ENCODE measurements at regions not wholly inside any gene's neighbourhood (a gene's known extent, or its start where the extent isn't known, plus 50 kb on each side); places are given as distances from the start of the nearest gene placed in this dataset.

DNA sequence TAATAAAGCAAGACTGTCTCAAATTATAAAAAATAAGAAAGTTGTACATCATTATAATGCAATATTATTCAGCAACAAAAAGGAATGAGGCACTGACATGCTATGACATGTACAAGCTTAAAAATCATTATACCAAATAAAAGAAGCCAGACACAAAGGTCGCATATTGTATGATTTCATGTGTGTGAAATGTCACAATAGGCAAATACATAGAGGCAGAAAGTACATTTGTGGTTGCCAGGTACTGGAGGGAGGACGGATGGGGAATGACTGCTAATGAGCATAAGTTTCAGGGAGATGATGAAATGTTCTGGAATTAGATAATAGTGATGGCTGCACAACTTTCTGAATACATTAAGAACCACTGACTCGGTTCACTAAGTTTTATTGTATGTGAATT lies 73.6 kb upstream of the NBPF3 start:
- Mint-ChIP-seq H3K4me1 (no peaks in the 10 kb centered on the region), H3K9me3 (no peaks in the 10 kb centered on the region), H3K27ac (no peak overlapping the region), H3K27me3 (ENCODE audit: insufficient read depth) (no peaks in the 10 kb centered on the region), H3K36me3 (ENCODE audit: low read depth) (no peaks in the 10 kb centered on the region), H3K4me3 (no peak overlapping the region)
- Histone ChIP-seq H3K9ac (ENCODE audit: extremely low read depth, low read length, poor library complexity, severe bottlenecking) (no peak overlapping the region), H3K27me3 (ENCODE audit: control insufficient read depth, insufficient read depth, low read length, poor library complexity, severe bottlenecking) (no peaks in the 10 kb centered on the region), H3K9me3 (ENCODE audit: control insufficient read depth, low read length) (no peaks in the 10 kb centered on the region), H3K4me3 (ENCODE audit: low read length) (no peak overlapping the region), H3K4me1 (ENCODE audit: control insufficient read depth, insufficient read depth, low read length) (no peaks in the 10 kb centered on the region), H3K27ac (ENCODE audit: low read depth, low read length) (no peak overlapping the region), H3K36me3 (ENCODE audit: control insufficient read depth, insufficient read depth, low read length) (no peaks in the 10 kb centered on the region)
- TF ChIP-seq, protein P1, sequence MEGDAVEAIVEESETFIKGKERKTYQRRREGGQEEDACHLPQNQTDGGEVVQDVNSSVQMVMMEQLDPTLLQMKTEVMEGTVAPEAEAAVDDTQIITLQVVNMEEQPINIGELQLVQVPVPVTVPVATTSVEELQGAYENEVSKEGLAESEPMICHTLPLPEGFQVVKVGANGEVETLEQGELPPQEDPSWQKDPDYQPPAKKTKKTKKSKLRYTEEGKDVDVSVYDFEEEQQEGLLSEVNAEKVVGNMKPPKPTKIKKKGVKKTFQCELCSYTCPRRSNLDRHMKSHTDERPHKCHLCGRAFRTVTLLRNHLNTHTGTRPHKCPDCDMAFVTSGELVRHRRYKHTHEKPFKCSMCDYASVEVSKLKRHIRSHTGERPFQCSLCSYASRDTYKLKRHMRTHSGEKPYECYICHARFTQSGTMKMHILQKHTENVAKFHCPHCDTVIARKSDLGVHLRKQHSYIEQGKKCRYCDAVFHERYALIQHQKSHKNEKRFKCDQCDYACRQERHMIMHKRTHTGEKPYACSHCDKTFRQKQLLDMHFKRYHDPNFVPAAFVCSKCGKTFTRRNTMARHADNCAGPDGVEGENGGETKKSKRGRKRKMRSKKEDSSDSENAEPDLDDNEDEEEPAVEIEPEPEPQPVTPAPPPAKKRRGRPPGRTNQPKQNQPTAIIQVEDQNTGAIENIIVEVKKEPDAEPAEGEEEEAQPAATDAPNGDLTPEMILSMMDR (conservative IDR thresholded peaks at IDR 0.05), result no peak
- DNase-seq, result no peak
- 88 to 93% methylated on average over 1 to 3 of the region's 3 CpGs for WGBS, 2 experiments (ENCODE audit: insufficient coverage in 1 of 2, insufficient read length in 1 of 2)

GRCh38 chr1:21365036-21365435 lies 74.8 kb upstream of the ECE1 start:
- TF ChIP-seq, protein P1 (conservative IDR thresholded peaks at IDR 0.05), result no peak
- no peaks in the 10 kb centered on the region for H3K9me3 Mint-ChIP-seq
- H3K4me3 Mint-ChIP-seq, result no peak overlapping the region
- H3K36me3 ChIP-seq (ENCODE audit: control insufficient read depth, insufficient read depth, low read length), result no peaks in the 10 kb centered on the region
- no peaks in the 10 kb centered on the region for H3K4me1 ChIP-seq (ENCODE audit: control insufficient read depth, insufficient read depth, low read length)
- no peak overlapping the region for H3K9ac ChIP-seq (ENCODE audit: extremely low read depth, low read length, poor library complexity, severe bottlenecking)
- H3K36me3 Mint-ChIP-seq (ENCODE audit: low read depth), result no peaks in the 10 kb centered on the region
- no peak for DNase-seq
- H3K27me3 Mint-ChIP-seq (ENCODE audit: insufficient read depth), result no peaks in the 10 kb centered on the region
- no peaks in the 10 kb centered on the region for H3K4me1 Mint-ChIP-seq
- H3K9me3 ChIP-seq (ENCODE audit: control insufficient read depth, low read length), result no peaks in the 10 kb centered on the region
- H3K27ac ChIP-seq (ENCODE audit: low read depth, low read length), result no peak overlapping the region
- no peak overlapping the region for H3K4me3 ChIP-seq (ENCODE audit: low read length)
- H3K27ac Mint-ChIP-seq, result no peak overlapping the region
- no peaks in the 10 kb centered on the region for H3K27me3 ChIP-seq (ENCODE audit: control insufficient read depth, insufficient read depth, low read length, poor library complexity, severe bottlenecking)

GRCh38 chr1:21362096-21362495 lies 71.8 kb upstream of the ECE1 start:
- H3K27me3 ChIP-seq (ENCODE audit: control insufficient read depth, insufficient read depth, low read length, poor library complexity, severe bottlenecking), result no peaks in the 10 kb centered on the region
- no peaks in the 10 kb centered on the region for H3K4me1 ChIP-seq (ENCODE audit: control insufficient read depth, insufficient read depth, low read length)
- TF ChIP-seq, protein P1 (conservative IDR thresholded peaks at IDR 0.05), result no peak
- H3K4me3 ChIP-seq (ENCODE audit: low read length), result no peak overlapping the region
- Mint-ChIP-seq H3K4me1 (no peaks in the 10 kb centered on the region), H3K36me3 (ENCODE audit: low read depth) (no peaks in the 10 kb centered on the region), H3K4me3 (no peak overlapping the region), H3K9me3 (no peaks in the 10 kb centered on the region), H3K27ac (no peak overlapping the region), H3K27me3 (ENCODE audit: insufficient read depth) (no peaks in the 10 kb centered on the region)
- H3K27ac ChIP-seq (ENCODE audit: low read depth, low read length), result no peak overlapping the region
- 86 to 94% methylated on average over 3 of the region's 3 CpGs for WGBS, 2 experiments (ENCODE audit: insufficient coverage in 1 of 2, insufficient read length in 1 of 2)
- no peaks in the 10 kb centered on the region for H3K9me3 ChIP-seq (ENCODE audit: control insufficient read depth, low read length)
- H3K9ac ChIP-seq (ENCODE audit: extremely low read depth, low read length, poor library complexity, severe bottlenecking), result no peak overlapping the region
- DNase-seq, result no peak
- no peaks in the 10 kb centered on the region for H3K36me3 ChIP-seq (ENCODE audit: control insufficient read depth, insufficient read depth, low read length)
